Ectodermal cell (in vitro differentiated cells): ENCODE measurements at regions not wholly inside any gene's neighbourhood (a gene's known extent, or its start where the extent isn't known, plus 50 kb on each side); places are given as distances from the start of the nearest gene placed in this dataset.

Source experiments
- H3K27ac ChIP-seq: 2 replicates; pipeline ENCODE4 v1.7.0; 2013; ENCODE audit warnings: mild to moderate bottlenecking, low read depth, low read length; ENCODE audit not compliant: insufficient read depth, poor library complexity, severe bottlenecking
- H3K27me3 ChIP-seq: 2 replicates; pipeline ENCODE4 v1.7.0; 2013; ENCODE audit warnings: mild to moderate bottlenecking, low read length; ENCODE audit not compliant: insufficient read depth, control insufficient read depth, poor library complexity, severe bottlenecking
- H3K36me3 ChIP-seq: one replicate; pipeline ENCODE4 v1.7.0; 2013; ENCODE audit warnings: low read length; ENCODE audit not compliant: control insufficient read depth, insufficient read depth
- H3K4me1 ChIP-seq: one replicate; pipeline ENCODE4 v1.7.0; 2013; ENCODE audit warnings: low read length; ENCODE audit not compliant: control insufficient read depth, insufficient read depth
- H3K4me3 ChIP-seq: 2 replicates; pipeline ENCODE4 v1.7.0; 2013; ENCODE audit warnings: low read depth, low read length, control low read depth; ENCODE audit not compliant: insufficient read depth
- H3K9me3 ChIP-seq: 2 replicates; pipeline ENCODE4 v1.7.0; 2013; ENCODE audit warnings: mild to moderate bottlenecking, low read length, moderate library complexity; ENCODE audit not compliant: control insufficient read depth
- WGBS, 2 experiments: methylation state at CpG; one replicate each; pipeline ENCODE4 v1.1.7; 2013; ENCODE audit warnings: missing lambda C conversion rate in 2 of 2; 5-methylcytosine and 5-hydroxymethylcytosine counted together

GRCh38 chr7:67535241-67535989 lies 538.8 kb downstream of the TYW1 start:
- Histone ChIP-seq H3K4me1 (no peaks in the 10 kb centered on the region), H3K9me3 (no peaks in the 10 kb centered on the region), H3K27ac (no peak overlapping the region), H3K36me3 (no peaks in the 10 kb centered on the region), H3K27me3 (no peaks in the 10 kb centered on the region), H3K4me3 (no peak overlapping the region)
- 97 to 98% methylated on average over 4 to 5 of the region's 8 CpGs for WGBS, 2 experiments

DNA sequence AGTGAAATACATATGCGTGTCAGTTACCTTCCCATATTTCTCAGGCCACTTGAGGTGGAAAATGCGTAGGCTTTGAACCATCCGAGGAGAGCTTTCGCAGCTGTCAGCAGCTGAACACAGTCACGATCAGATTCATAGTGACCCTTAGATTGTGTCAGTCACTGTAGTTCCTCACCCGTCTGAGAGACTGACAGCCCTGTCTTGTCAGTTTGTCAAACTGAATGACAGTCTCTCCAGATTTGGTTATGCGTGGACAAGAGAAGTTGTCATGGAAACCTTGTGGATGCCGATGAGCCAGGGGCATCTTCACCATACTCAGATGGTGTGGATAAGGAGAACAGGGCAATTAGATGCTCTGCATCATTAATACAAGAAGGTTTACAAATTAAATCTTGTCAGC lies 546.3 kb downstream of the TYW1 start:
- WGBS, 2 experiments: 92 to 95% methylated on average over 8 of the region's 8 CpGs
- H3K9me3 ChIP-seq: no peaks in the 10 kb centered on the region

DNA sequence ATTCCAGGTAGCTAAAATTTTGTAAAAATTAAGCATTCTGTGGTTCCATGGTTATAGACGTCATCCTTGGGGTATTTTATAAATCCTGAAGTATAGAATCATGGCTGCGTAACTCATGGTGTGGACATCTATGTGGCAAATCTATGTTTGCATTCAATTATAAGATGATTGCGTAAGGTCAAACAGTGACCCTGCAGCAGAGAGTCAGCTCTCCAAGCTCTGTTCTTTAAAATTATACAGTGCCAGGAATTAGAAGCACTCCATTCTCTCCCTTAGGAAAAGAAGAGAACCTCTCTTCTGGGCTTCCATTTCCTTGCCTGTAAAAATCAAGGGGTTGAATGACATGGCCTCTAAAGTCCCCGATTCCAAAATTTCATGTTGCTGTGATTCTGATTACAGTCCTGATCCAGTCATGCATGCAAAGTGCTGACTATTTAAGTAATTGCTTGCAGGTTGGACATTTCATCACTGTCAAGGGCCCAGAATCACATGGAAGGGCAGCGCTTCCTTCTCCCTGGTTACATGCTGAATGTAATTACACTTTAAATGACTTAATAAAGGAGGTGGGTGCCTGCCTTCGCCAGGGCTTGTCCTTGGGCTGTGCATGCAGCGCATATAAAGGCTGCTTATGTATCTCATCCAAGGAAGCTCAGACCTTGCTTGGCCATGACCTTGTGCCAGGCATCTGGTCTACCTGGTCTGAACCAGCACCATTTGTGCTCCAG lies 550.7 kb downstream of the TYW1 start:
- Histone ChIP-seq H3K27ac (no peak overlapping the region), H3K9me3 (no peaks in the 10 kb centered on the region), H3K36me3 (no peaks in the 10 kb centered on the region), H3K4me3 (no peak overlapping the region), H3K4me1 (no peaks in the 10 kb centered on the region), H3K27me3 (no peaks in the 10 kb centered on the region)
- WGBS, 2 experiments: 94 to 95% methylated on average over 7 of the region's 7 CpGs

More for the DNA sequence above, 546.3 kb downstream of the TYW1 start:
- no peaks in the 10 kb centered on the region for H3K4me1 ChIP-seq
- H3K4me3 ChIP-seq: no peak overlapping the region
- no peak overlapping the region for H3K27ac ChIP-seq
- no peaks in the 10 kb centered on the region for H3K27me3 ChIP-seq
- H3K36me3 ChIP-seq: no peaks in the 10 kb centered on the region

- H3K9me3 ChIP-seq: no peaks in the 10 kb centered on the region
- no peak overlapping the region for H3K27ac ChIP-seq
- H3K4me3 ChIP-seq: no peak overlapping the region
- WGBS, 2 experiments: 94 to 95% methylated on average over 3 of the region's 3 CpGs
- H3K27me3 ChIP-seq: no peaks in the 10 kb centered on the region
- H3K4me1 ChIP-seq: no peaks in the 10 kb centered on the region
- no peaks in the 10 kb centered on the region for H3K36me3 ChIP-seq
These were observed 552.5 kb downstream of the TYW1 start for GRCh38 chr7:67549126-67549525.

DNA sequence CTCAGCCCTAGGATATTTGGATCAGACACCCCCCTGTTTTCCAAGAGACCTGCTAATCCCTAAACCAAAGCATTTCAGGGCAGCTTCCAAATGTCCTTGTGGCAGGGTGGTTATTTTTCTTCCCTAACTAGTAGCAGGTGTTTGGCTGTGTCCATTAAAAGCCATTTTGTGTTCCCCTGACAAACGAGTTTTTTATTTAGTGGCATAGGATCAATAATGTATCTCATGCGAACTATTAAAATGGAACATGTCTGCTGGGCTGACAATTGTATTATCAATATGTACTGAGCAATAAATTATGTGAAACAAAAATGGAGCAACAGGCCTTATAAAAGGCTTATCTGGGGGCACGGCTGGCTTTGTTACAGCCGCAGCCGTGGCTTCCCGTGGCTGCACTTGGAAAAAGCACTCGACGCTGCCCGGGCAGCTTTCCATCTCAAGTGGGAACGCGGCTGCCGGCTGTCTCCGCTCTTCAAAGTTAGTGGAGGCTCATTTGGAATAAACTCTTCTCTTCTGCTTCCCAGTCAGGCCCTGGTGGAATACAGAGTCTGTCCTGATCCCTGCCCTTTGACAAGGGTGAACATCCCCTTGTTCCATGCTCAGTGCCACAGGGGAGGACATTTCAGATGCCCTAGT lies 554.3 kb downstream of the TYW1 start:
- H3K4me3 ChIP-seq: no peak overlapping the region
- H3K27ac ChIP-seq: no peak overlapping the region
- no peaks in the 10 kb centered on the region for H3K4me1 ChIP-seq
- no peaks in the 10 kb centered on the region for H3K27me3 ChIP-seq
- WGBS, 2 experiments: 91 to 95% methylated on average over 13 of the region's 13 CpGs
- no peaks in the 10 kb centered on the region for H3K36me3 ChIP-seq
- H3K9me3 ChIP-seq: no peaks in the 10 kb centered on the region

- Histone ChIP-seq H3K4me1 (no peaks in the 10 kb centered on the region), H3K27ac (no peak overlapping the region), H3K4me3 (no peak overlapping the region), H3K36me3 (no peaks in the 10 kb centered on the region), H3K27me3 (no peaks in the 10 kb centered on the region), H3K9me3 (no peaks in the 10 kb centered on the region)
- WGBS, 2 experiments: 91 to 93% methylated on average over 4 to 5 of the region's 5 CpGs
These were observed 556.1 kb downstream of the TYW1 start for GRCh38 chr7:67552738-67553137.

DNA sequence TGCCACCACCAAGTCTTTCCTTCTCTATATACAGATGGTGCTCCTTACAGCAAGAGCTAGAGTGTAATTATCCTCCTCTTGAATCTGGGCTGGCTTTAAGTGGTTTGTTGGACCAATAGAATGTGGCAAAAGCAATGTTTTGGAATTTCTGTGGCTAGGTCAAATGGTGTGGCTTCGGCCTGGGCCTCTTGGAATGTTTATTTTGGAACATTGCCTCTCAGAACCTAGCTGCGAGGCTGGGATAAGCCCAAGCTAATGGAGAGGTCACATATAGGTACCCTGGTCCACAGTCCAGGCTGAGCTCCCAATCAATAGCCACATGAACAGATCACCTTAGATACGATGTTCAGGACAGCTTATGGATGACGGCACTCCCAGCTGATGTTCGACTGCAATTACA lies 556.7 kb downstream of the TYW1 start:
- 94 to 95% methylated on average over 5 of the region's 5 CpGs for WGBS, 2 experiments
- Histone ChIP-seq H3K36me3 (no peaks in the 10 kb centered on the region), H3K27me3 (no peaks in the 10 kb centered on the region), H3K4me1 (no peaks in the 10 kb centered on the region), H3K9me3 (no peaks in the 10 kb centered on the region), H3K4me3 (no peak overlapping the region), H3K27ac (no peak overlapping the region)

DNA sequence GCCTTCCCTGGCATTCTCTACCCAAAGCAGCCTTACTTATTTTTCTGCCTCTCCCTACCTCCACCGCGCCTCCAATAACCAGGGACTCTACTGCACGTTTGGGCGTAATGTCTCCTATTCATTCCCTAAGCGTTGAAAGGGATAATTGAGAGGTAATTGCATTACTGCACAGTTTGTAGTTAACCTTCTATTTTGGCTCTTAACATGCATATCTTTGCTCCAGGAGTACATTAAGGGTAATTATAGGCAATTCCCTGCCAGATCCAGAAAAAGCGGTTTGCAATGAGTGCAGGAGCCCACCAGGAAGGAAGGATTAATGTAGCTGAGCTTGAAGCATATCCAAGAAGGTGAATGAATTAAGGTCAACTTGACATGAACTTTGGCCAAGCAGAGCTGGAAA lies 558.4 kb downstream of the TYW1 start:
- Histone ChIP-seq H3K27me3 (no peaks in the 10 kb centered on the region), H3K4me3 (no peak overlapping the region), H3K4me1 (no peaks in the 10 kb centered on the region), H3K27ac (no peak overlapping the region), H3K36me3 (no peaks in the 10 kb centered on the region), H3K9me3 (no peaks in the 10 kb centered on the region)
- WGBS, 2 experiments: 95 to 96% methylated on average over 6 of the region's 6 CpGs

DNA sequence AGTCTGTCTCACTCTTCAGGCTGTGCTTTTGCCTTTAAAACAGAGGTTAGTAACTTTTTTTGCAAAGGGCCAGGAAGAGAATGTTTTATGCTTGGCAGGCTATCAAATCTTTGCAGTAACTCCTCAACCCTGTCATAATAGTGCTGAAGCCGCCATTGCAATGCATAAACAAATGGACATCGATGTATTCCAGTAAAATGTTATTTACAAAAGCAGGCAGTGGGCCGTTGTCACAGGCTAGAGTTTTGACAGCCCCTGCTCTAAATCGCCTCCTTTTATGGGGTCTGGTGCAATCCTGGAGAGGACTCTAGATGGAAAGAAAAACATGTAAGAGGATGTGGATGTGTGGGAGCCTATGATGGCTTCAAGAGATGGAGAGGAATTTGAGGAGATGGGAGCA lies 568.3 kb downstream of the TYW1 start:
- H3K4me1 ChIP-seq: no peaks in the 10 kb centered on the region
- 96 to 98% methylated on average over 4 of the region's 4 CpGs for WGBS, 2 experiments
- H3K36me3 ChIP-seq: no peaks in the 10 kb centered on the region
- no peak overlapping the region for H3K4me3 ChIP-seq
- H3K27ac ChIP-seq: no peak overlapping the region
- H3K27me3 ChIP-seq: no peaks in the 10 kb centered on the region
- no peaks in the 10 kb centered on the region for H3K9me3 ChIP-seq

DNA sequence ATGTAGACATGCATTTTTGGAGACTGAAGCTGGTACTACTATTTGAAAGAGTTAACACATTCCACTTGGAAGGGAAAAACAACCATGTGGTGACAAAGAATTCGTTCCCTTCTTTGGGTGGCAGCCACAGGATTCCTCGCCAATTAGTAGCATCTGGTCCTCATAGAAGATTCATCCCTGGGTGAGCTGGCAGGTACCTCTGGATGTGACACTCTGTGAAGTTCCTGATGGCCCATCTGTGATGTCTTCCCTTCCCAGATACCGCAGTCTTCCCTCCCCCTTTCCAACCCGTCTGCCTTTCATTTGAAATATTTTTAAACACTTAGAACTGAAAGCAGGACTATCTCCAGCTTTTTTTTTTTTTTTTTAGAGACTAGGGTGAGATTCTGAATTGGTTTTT lies 569.5 kb downstream of the TYW1 start:
- H3K4me1 ChIP-seq: no peaks in the 10 kb centered on the region
- 88 to 89% methylated on average over 3 to 4 of the region's 4 CpGs for WGBS, 2 experiments

More for the DNA sequence above, 569.5 kb downstream of the TYW1 start:
- no peak overlapping the region for H3K27ac ChIP-seq
- no peaks in the 10 kb centered on the region for H3K27me3 ChIP-seq
- no peaks in the 10 kb centered on the region for H3K9me3 ChIP-seq
- H3K36me3 ChIP-seq: no peaks in the 10 kb centered on the region
- H3K4me3 ChIP-seq: no peak overlapping the region
